HG03354 (cell line): ENCODE measurements at regions not wholly inside any gene's neighbourhood (a gene's known extent, or its start where the extent isn't known, plus 50 kb on each side); places are given as distances from the start of the nearest gene placed in this dataset.

Source experiments
- ATAC-seq: cut with Tn5 transposase; IDR thresholded peaks from one replicate; pipeline ENCODE4 v1.9.1; 2021; ENCODE audit warnings: mild to moderate bottlenecking; ENCODE audit not compliant: unreplicated experiment, poor library complexity, severe bottlenecking

DNA sequence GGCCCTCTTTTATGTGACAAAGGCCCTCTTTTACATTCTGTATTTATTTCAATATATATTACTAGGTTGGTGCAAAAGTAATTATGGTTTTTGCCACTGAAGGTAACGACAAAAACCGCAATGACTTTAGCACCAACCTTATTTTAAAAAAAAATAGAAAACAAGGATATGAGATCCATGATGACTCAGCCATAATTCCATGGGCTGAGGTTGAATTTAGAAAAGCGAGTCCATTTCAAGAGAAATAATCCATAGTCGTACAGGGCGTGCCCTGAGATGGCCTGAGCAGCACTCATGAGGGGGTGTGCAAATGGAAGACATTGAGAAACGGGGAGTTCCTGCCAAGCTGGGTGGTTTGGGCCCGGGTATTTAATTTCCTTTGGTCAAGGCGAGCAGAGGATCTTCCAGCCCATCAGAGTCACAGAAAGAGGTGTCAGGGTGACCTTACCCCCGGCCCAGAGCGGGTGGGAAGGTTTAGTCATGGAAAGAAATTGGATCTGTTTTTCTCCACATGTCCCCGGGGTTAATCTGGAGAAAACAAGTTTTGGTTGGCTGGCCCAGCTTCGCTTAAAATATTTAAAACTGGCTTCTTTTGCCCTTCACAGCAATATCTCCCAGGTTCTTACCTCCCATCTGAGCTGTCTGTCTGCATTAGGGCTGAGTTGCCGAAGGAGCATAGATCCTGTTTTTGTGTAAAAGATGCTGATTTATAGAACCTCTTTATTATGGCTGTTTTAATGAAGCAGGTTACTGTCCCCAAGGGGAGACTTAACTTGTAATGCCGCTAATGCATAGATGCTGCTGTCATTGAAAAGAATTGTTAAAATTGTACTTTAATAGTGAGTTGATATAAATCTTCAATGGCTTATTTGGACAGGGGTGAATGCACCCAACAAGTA is 255.6 kb downstream of the PREX1 start:
- ATAC-seq: no peak

- no peak for ATAC-seq
Observed at GRCh38 chr20:48569679-48570078, 258.1 kb downstream of the PREX1 start.

- ATAC-seq: no peak
Observed at GRCh38 chr20:48568520-48568919, 259.3 kb downstream of the PREX1 start.

GRCh38 chr20:48567145-48567544 is 260.7 kb downstream of the PREX1 start:
- no peak for ATAC-seq

DNA sequence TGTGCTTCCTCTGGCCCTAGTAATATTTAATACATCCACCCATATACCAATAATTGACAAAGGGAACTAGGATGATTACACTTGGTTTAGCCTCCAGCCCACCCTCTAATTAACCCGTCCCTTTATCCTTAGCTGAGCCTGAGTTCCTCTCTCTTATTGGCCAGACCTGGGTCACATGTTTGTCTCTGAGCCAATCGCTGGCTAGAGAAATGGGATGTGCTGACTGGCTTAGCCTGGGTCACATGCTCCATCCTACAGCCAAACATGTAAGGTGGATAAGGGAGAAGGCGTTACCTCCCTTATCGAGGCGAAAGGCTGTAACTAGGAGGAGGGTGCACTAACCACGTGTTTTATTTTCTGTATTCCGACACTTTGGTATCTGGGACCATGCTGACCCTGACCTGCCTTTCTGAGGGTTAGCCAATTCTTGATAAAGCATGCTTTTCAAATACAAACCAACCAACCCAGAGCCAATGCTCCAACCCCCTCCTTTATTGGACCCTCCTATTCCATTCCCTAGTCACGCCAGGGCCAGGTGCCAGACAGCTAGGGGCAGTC is 262.7 kb downstream of the PREX1 start:
- ATAC-seq: no peak

DNA sequence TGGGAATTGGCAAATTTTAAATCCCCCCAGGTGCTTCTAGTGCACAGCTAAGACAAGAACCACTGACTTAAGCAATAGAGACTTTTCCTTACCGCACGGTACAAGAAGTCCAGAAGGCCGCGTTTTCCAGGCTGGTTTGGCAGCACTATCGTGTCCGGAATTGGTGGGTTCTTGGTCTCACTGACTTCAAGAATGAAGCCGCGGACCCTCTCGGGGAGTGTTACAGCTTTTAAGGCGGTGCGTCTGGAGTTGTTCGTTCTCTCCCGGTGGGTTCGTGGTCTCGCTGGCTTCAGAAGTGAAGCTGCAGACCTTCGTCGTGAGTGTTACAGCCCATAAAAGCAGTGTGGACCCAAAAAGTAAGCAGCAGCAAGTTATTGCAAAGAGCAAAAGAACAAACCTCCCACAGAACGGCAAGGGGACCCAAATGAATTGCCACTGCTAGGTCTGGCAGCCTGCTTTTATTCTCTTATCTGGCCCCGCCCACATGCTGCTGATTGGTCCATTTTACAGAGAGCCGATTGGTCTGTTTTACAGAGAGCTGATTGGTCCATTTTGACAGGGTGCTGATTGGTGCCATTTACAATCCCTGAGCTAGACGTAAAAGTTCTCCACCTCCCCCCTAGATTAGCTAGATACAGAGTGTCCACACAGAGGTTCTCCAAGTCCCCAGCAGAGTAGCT is 264.5 kb downstream of the PREX1 start:
- ATAC-seq: no peak

GRCh38 chr20:48562586-48563116 is 265.1 kb downstream of the PREX1 start:
- no peak for ATAC-seq

GRCh38 chr20:48558906-48559305 is 268.9 kb downstream of the PREX1 start:
- ATAC-seq: no peak

DNA sequence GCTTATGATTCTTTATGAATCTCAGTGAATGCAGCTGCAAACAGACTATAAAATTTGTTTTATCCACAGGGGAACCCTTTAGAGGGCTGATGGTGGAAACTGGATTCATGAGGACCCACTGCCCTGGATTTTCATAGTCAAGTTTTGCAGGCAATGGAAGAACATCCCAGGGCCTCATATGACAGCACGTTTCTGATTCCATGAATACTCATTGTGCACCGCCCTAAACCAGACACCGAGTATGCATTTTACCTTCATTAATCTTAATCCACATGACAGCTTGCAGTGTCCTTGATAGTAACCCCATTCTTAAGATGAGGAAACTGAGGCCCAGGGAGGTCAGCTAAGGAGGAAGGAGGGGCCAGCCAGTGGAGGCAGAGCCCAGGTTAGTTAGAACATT is 270.4 kb downstream of the PREX1 start:
- ATAC-seq: no peak

GRCh38 chr20:48556956-48557355 is 270.8 kb downstream of the PREX1 start:
- no peak for ATAC-seq

GRCh38 chr20:48552550-48552949 is 275.2 kb downstream of the PREX1 start:
- no peak for ATAC-seq

DNA sequence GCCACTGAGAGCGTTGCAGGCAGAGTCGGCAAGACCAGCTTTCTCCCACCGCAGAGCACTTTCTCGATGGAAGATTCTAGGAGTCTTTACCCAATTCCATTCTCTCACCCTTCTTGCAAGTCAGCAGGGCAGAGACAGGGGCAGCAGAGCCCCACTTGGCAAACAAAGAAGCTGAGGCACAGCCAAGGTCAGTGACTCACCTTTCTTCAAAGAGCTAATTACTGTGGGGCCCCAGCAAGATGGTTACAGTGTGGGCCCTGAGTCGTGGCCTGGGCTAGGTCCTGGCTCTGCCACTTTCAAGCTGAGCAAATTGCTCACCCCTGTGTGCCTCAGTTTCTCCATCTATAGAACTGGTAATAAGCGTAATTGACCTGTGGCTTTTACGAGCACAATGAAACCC is 277.0 kb downstream of the PREX1 start:
- ATAC-seq: no peak

GRCh38 chr20:48547664-48548063 is 280.1 kb downstream of the PREX1 start:
- no peak for ATAC-seq

- no peak for ATAC-seq
Observed at GRCh38 chr20:48544402-48545339, 283.1 kb downstream of the PREX1 start.

DNA sequence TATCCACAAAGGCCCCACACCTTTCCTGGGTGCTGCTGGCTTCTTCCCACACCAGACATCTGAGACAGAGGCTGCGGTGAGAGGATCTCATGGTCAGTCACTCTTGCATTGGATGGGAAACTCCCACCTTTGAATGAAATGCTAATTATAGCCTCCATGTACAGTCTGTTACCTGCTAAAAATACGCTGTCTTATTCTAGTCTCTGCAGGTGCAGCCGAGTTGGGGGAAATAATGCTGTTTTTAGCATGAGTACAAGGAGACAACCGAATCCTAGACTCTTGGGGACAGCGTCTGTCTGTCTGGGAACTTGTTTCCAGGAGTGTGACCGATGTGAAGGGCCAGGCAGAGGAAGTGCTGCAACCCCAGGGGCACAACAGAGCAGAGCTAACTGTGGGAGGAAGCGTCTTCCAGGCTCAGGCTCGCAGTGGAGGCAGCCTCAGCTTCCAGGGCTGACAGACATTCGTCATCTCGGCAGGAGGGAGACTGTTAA is 286.2 kb downstream of the PREX1 start:
- ATAC-seq: no peak

- no peak for ATAC-seq
Observed at GRCh38 chr20:48538856-48539255, 288.9 kb downstream of the PREX1 start.

- ATAC-seq: no peak
Observed at GRCh38 chr20:48538058-48538825, 289.6 kb downstream of the PREX1 start.

DNA sequence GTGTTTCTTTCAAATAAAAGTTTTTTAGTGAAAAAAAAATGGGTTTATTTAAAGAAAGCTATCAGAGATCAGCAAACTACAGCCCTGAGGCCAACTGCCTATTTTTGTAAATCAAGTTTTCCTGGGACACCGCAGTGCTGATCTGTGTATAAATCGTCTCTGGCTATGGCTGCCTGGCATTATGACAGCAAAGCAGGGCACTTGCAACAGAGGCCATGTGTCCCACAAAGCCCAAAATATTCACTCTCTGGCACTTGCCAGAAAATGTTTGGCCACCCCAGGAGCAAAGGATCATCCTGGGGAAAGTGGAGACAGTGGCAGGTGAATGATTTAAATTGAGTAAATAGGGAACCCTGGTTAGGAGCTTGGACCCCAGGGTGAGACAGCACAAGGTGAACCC is 291.6 kb downstream of the PREX1 start:
- no peak for ATAC-seq

- ATAC-seq: no peak
Observed at GRCh38 chr20:48535556-48535955, 292.2 kb downstream of the PREX1 start.
